Panc1 (cell line): ENCODE measurements at regions not wholly inside any gene's neighbourhood (a gene's known extent, or its start where the extent isn't known, plus 50 kb on each side); places are given as distances from the start of the nearest gene placed in this dataset.

Source experiments
- ATAC-seq: fragments of 200-7000 bp; cut with Tn5 transposase; 2 replicates; pipeline ENCODE4 v1.9.1; 2020; ENCODE audit warnings: mild to moderate bottlenecking, moderate library complexity
- BruUV-seq: library from RNA; stranded (reverse); fragments of 400-500 nt; replicated peaks from 2 replicates; lab custom pipeline; 2021; lab: Mats Ljungman, UMichigan
- CTCF ChIA-PET: fragments of 300-600 bp; sonication (Branson Sonifier 250); formaldehyde crosslinking; loops from one replicate; lab custom pipeline; 2022; ENCODE audit warnings: antibody characterized with exemption; lab: Charles Lee
- POLR2A ChIA-PET: fragments of 300-600 bp; sonication (Branson Sonifier 250); formaldehyde crosslinking; loops from one replicate; lab custom pipeline; 2022; ENCODE audit warnings: antibody characterized with exemption; lab: Charles Lee
- DNase-seq: peaks from one replicate; pipeline ENCODE4 v3.0.0-alpha.2; 2010; ENCODE audit warnings: low read depth, low spot score
- H3K27ac ChIP-seq: 2 replicates; pipeline ENCODE4 v1.5.1; 2011; ENCODE audit warnings: mild to moderate bottlenecking, low read length, inconsistent platforms
- H3K27me3 ChIP-seq: fragments of 200-500 bp; sonication (Bioruptor generic); 2 replicates; pipeline ENCODE4 v1.6.0; 2014; ENCODE audit warnings: low read length, inconsistent platforms; ENCODE audit not compliant: control insufficient read depth, insufficient read depth
- H3K36me3 ChIP-seq: fragments of 200-500 bp; sonication (Bioruptor generic); 2 replicates; pipeline ENCODE4 v1.5.1; 2014; ENCODE audit warnings: inconsistent platforms, mild to moderate bottlenecking, low read length, moderate library complexity; ENCODE audit not compliant: control insufficient read depth, insufficient read depth
- H3K4me1 ChIP-seq: 2 replicates; pipeline ENCODE4 v1.5.1; 2011; ENCODE audit warnings: inconsistent platforms, mild to moderate bottlenecking, low read length, moderate library complexity; ENCODE audit not compliant: control insufficient read depth, insufficient read depth
- H3K4me3 ChIP-seq, 2 experiments: 2 replicates each; pipeline ENCODE4 v1.5.1; 2011 to 2012; ENCODE audit warnings: low read depth in 2 of 2, low read length in 2 of 2, mild to moderate bottlenecking in 2 of 2, inconsistent platforms in 1 of 2, moderate library complexity in 1 of 2
- H3K9me3 ChIP-seq: fragments of 200-500 bp; sonication (Bioruptor generic); 2 replicates; pipeline ENCODE4 v1.5.1; 2014; ENCODE audit warnings: low read depth, mild to moderate bottlenecking, inconsistent platforms, low read length, moderate library complexity; ENCODE audit not compliant: control insufficient read depth, insufficient read depth
- CTCF ChIP-seq: fragments of 450-650 bp; IDR thresholded peaks from 2 replicates; pipeline ENCODE4 v1.5.1; 2017; ENCODE audit warnings: mild to moderate bottlenecking
- POLR2AphosphoS5 ChIP-seq: IDR thresholded peaks from 2 replicates; pipeline ENCODE4 v1.6.1; 2012; ENCODE audit warnings: mild to moderate bottlenecking, low read depth, low read length, moderate library complexity
- REST ChIP-seq, 2 experiments: IDR thresholded peaks; 2 replicates each; pipeline ENCODE4 v1.6.1; 2011 to 2012; ENCODE audit warnings: low read depth in 2 of 2, control low read depth in 1 of 2, low read length in 1 of 2, mild to moderate bottlenecking in 1 of 2, moderate library complexity in 1 of 2; ENCODE audit not compliant: insufficient read depth in 1 of 2
- SIN3A ChIP-seq: IDR thresholded peaks from 2 replicates; pipeline ENCODE4 v1.6.1; 2012; ENCODE audit warnings: low read depth, mild to moderate bottlenecking, low read length, moderate library complexity, borderline replicate concordance; ENCODE audit not compliant: insufficient read depth
- TCF7L2 ChIP-seq: IDR thresholded peaks from 2 replicates; pipeline ENCODE4 v1.6.1; 2011; ENCODE audit warnings: mild to moderate bottlenecking, low read depth, low read length, inconsistent platforms
- in situ Hi-C: cut with HindIII; loops from 2 replicates; pipeline ENCODE4 v1.10.0; 2016; ENCODE audit warnings: low sequenced_read_pairs, low pct_unique_long_range_greater_than_20kb
- intact Hi-C: fragments of 100-400 bp; cut with micrococcal nuclease; formaldehyde crosslinking; loops from one replicate; pipeline ENCODE4 v1.10.0; 2022; ENCODE audit not compliant: unreplicated experiment

- ChIA-PET POLR2A (no interaction called here), CTCF (no interaction called here)
- in situ Hi-C loops (no loop called here), intact Hi-C loops (no loop called here)
- TF ChIP-seq REST (IDR thresholded peaks at IDR 0.05; ENCODE audit: insufficient read depth in 1 of 2, low read depth in 2 of 2, low read length in 1 of 2), result no peak
- no peak for TF ChIP-seq SIN3A
- no peak for TF ChIP-seq TCF7L2
- TF ChIP-seq CTCF, result no peak
- no peak for TF ChIP-seq POLR2AphosphoS5
- no peaks in the 10 kb centered on the region for H3K36me3 ChIP-seq
- H3K27me3 ChIP-seq, result no peaks in the 10 kb centered on the region
- no peak overlapping the region for H3K4me3 ChIP-seq
- no peak overlapping the region for H3K27ac ChIP-seq
- DNase-seq (no peak), ATAC-seq (no peak)
- BruUV-seq, result no TSS peak
- H3K9me3 ChIP-seq, result no peaks in the 10 kb centered on the region
- no peaks in the 10 kb centered on the region for H3K4me1 ChIP-seq
These were observed 583.0 kb upstream of the COBL start for GRCh38 chr7:51899611-51900010.

- H3K9me3 ChIP-seq, result no peaks in the 10 kb centered on the region
- no peak overlapping the region for H3K4me3 ChIP-seq
- no peaks in the 10 kb centered on the region for H3K36me3 ChIP-seq
- CTCF ChIA-PET, result no interaction called here
- in situ Hi-C loops (no loop called here), intact Hi-C loops (no loop called here)
- BruUV-seq, result no TSS peak
- H3K27me3 ChIP-seq, result no peaks in the 10 kb centered on the region
- DNase-seq (no peak), ATAC-seq (no peak)
- H3K27ac ChIP-seq, result no peak overlapping the region
- TF ChIP-seq CTCF (no peak), SIN3A (no peak), TCF7L2 (no peak), REST (IDR thresholded peaks at IDR 0.05; ENCODE audit: insufficient read depth in 1 of 2, low read depth in 2 of 2, low read length in 1 of 2) (no peak), POLR2AphosphoS5 (no peak)
- POLR2A ChIA-PET, result no interaction called here
- no peaks in the 10 kb centered on the region for H3K4me1 ChIP-seq
These were observed 565.8 kb upstream of the COBL start for GRCh38 chr7:51882412-51882811.
